Mammary epithelial cell (primary cell): ENCODE measurements at regions not wholly inside any gene's neighbourhood (a gene's known extent, or its start where the extent isn't known, plus 50 kb on each side); places are given as distances from the start of the nearest gene placed in this dataset.

Experiments used
- CTCF ChIP-seq, 2 donors: IDR thresholded peaks in 1 of 2; conservative IDR thresholded peaks in 1 of 2; 2 replicates each; pipeline ENCODE4 v1.5.1; 2011 to 2012; ENCODE audit warnings: inconsistent platforms in 2 of 2, low read length in 2 of 2, mild to moderate bottlenecking in 2 of 2, control low read depth in 1 of 2, low read depth in 1 of 2; ENCODE audit not compliant: insufficient read depth in 1 of 2; ENCODE audit errors: extremely low read depth in 1 of 2
- EZH2 ChIP-seq: IDR thresholded peaks from 2 replicates; pipeline ENCODE4 v1.6.1; 2012; ENCODE audit warnings: low read length, inconsistent platforms, borderline replicate concordance

GRCh38 chr6:164751395-164751794 lies 558.0 kb downstream of the C6orf118 start:
- TF ChIP-seq CTCF (conservative IDR thresholded peaks at IDR 0.05 in 1 of 2, IDR thresholded peaks at IDR 0.05 in 1 of 2; ENCODE audit: extremely low read depth in 1 of 2, insufficient read depth in 1 of 2, low read depth in 1 of 2, low read length in 2 of 2) (no peak), EZH2 (no peak)
